Coronary artery (tissue), 2 donors: ENCODE measurements at regions not wholly inside any gene's neighbourhood (a gene's known extent, or its start where the extent isn't known, plus 50 kb on each side); places are given as distances from the start of the nearest gene placed in this dataset.

Experiments
- DNase-seq: peaks from one replicate; pipeline ENCODE4 v3.0.0-alpha.2; 2017; ENCODE audit warnings: low spot score
- H3K27ac ChIP-seq, 2 donors: fragments of 200-600 bp; sonication (generic); one replicate each; pipeline ENCODE4 v1.5.1; 2016 to 2019
- H3K4me3 ChIP-seq: fragments of 200-600 bp; sonication (generic); 2 replicates; pipeline ENCODE4 v1.5.1; 2016; ENCODE audit warnings: mild to moderate bottlenecking, moderate library complexity
- TF ChIP-seq, protein P1 (sequence below): fragments of 200-600 bp; sonication (generic); IDR thresholded peaks from one replicate; pipeline ENCODE4 v1.5.1; 2019; ENCODE audit warnings: antibody characterized with exemption

DNA sequence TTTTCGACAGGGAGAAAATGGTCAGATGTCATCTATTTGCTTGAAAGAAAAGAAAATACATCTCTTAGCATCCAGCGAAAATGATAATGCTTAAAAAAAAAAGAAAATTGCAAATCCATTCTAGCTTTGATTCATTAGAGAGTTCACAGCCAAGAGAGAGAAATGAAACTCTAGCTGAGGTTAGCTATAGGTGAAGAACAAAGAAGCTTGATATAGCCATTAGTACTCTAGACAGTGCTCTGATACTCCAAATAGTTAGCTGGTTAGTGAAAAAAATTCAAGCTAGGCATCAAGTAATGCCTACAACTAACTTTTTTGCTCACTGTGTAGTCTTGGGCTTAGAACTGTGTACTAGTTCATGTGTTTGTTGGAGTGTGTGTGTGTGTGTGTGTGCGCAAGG lies 721.6 kb upstream of the SOX9 start:
- Histone ChIP-seq H3K4me3 (no peak overlapping the region), H3K27ac (no peak overlapping the region)
- DNase-seq = no peak
- TF ChIP-seq, protein P1, sequence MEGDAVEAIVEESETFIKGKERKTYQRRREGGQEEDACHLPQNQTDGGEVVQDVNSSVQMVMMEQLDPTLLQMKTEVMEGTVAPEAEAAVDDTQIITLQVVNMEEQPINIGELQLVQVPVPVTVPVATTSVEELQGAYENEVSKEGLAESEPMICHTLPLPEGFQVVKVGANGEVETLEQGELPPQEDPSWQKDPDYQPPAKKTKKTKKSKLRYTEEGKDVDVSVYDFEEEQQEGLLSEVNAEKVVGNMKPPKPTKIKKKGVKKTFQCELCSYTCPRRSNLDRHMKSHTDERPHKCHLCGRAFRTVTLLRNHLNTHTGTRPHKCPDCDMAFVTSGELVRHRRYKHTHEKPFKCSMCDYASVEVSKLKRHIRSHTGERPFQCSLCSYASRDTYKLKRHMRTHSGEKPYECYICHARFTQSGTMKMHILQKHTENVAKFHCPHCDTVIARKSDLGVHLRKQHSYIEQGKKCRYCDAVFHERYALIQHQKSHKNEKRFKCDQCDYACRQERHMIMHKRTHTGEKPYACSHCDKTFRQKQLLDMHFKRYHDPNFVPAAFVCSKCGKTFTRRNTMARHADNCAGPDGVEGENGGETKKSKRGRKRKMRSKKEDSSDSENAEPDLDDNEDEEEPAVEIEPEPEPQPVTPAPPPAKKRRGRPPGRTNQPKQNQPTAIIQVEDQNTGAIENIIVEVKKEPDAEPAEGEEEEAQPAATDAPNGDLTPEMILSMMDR = no peak

DNA sequence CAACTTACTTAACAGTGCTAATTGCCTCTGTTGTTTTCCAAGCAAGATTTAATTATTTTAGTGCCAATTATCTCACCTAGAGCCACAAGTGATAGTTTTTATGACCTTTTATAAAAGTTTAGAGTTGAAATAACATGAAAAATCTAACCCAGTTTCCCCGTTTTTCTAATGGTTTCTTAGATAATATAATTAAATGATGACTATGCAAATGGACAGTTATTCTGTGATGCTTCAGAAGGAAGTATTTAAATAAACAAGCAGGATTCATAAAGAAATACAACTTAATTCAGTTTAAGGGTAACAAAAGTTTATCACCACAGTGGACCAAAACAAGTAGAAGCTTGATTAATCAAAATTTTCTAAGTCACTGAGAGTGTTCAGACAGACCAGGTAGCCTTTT lies 721.2 kb upstream of the SOX9 start:
- Histone ChIP-seq H3K4me3 (no peak overlapping the region), H3K27ac (no peak overlapping the region)
- no peak for DNase-seq
- TF ChIP-seq, protein P1 = no peak

DNA sequence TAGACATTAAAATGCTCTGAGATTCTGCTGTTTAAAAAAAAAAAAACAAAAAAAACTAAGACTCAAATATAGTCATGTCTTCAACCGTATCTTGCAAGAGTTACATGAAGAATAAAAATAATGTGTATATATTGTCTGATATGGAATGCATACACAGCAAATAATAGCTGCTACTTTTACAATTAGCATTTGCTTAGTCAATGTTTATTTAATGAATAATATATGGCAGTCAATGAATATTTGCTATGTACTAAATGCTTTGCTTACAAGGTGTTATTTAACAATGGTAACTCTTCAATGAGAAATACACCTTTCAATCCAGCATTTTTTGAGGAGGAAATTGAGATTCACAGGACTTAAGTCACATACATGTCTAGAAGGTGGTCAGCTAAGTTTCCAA lies 718.8 kb upstream of the SOX9 start:
- DNase-seq = no peak
- TF ChIP-seq, protein P1 = no peak
- H3K4me3 ChIP-seq = no peak overlapping the region
- no peak overlapping the region for H3K27ac ChIP-seq

DNA sequence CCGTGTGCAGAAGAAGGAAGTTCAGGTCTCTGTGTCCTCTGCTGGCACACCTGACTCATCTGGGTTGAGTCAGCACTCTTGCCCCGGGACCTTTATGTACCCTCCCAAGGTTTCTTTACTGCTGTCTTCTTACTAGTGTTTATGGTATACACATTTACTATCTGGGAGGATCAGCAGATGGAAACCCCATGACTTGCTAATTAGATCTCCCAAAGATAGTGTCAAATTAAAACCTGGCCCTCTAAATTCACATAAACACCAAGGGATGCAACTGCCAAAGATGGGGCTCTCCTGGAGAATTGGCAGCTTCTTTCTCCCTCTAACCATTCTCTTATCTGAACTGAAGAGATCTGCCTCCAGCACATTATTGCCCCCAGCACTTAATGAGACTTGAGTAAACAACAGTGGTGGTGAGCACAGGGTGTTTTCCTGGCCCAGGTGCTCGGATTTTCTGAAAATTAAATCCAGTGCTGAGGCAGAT lies 718.1 kb upstream of the SOX9 start:
- Histone ChIP-seq H3K27ac (no peak overlapping the region), H3K4me3 (no peak overlapping the region)
- TF ChIP-seq, protein P1 = no peak
- DNase-seq = no peak

DNA sequence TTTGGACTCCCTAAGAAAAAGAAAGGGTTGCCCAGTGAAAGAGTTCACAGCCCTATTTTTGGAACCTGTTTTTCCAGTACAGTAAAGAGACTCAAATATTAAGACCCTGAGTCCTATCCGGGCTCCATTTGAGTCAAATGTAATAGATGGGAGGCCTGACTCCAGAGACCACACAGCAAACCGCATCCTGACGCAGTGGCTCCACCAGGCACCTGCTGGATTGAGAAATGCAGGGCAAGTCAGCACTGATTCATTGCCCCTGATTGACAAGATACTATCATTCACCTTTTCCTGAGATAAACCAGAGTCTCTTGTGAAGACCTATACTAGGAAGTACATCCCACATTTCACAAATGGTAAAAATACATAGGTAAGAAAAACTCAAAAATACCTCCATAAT lies 715.7 kb upstream of the SOX9 start:
- H3K4me3 ChIP-seq = no peak overlapping the region
- TF ChIP-seq, protein P1 = no peak
- DNase-seq = no peak
- no peak overlapping the region for H3K27ac ChIP-seq

DNA sequence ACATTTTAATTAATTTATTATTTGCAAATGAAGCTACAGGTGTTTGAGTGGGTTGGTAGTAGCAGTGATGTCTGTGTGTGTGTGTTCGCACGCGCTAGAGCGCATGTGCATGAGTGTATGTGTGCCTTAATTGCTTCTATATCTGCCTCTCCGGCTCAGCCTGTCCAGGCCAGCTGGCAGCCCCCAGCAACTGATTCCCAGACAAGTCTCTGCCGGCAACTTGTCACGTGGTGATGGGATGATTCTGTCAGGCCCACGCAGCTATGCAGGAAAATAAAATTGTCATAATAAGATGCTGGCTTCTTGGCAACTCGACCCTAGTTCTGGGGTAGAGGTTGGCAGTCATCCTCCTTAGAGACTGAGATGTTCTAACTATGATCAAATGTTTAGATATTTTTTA lies 712.8 kb upstream of the SOX9 start:
- TF ChIP-seq, protein P1 = no peak
- H3K4me3 ChIP-seq = no peak overlapping the region
- no peak for DNase-seq
- no peak overlapping the region for H3K27ac ChIP-seq

DNA sequence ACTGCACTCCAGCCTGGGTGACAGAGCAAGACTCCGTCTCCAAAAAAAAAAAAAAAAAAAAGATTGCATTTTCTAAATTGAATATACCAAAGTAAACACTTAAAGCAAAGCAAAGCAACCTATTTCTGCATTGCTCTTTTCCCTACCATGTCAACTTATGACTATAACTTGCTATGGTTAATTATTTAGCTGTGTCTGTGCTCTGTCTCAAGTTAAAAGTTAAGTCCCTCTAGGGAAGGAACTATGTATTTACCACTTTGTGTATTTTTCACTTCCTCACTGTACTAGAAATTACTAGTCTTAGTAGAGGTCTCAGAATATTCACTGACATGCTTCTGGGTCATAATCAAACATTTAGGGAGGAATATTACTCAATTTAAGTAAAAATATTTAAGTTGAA lies 711.7 kb upstream of the SOX9 start:
- Histone ChIP-seq H3K4me3 (no peak overlapping the region), H3K27ac (no peak overlapping the region)
- TF ChIP-seq, protein P1 = no peak
- no peak for DNase-seq
